ENCODE measurements at regions not wholly inside any gene's neighbourhood (a gene's known extent, or its start where the extent isn't known, plus 50 kb on each side); places are given as distances from the start of the nearest gene placed in this dataset.

DNA sequence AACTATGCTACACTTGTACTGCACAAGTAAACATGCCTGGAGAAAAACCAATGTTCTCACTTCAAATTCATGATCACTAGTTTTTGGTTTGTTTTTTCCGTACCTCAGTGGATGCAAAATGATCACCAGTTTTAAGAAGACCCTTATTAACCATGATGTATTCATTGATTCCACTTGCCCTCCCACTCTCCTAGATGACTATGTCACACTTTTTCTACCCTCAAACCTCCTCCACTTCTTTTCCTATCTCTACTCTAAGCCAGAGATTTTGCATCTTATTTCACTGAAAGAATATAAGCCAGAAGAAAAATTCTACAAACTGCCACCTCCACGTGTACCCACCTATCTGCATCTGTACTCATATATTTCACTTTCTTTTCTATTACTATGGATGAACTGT is 186.2 kb upstream of the NAMPT start:
- FAIRE-seq (no peak), DNase-seq (no peak)
- 73 to 83% (median 77%) methylated on average over 2 of the region's 2 CpGs for WGBS, 3 donors
- peaks cover 0 to 7% (median 3%) of the 10 kb centered on the region in 3 donors for H3K4me1 ChIP-seq (ENCODE audit: control insufficient read depth in 3 of 3, insufficient read depth in 2 of 3, low read depth in 1 of 3, low read length in 2 of 3)
- H3K4me3 ChIP-seq (ENCODE audit: low read depth in 1 of 3, low read length in 3 of 3): no peak overlapping the region
- H3K9me3 ChIP-seq (ENCODE audit: control insufficient read depth in 2 of 2, insufficient read depth in 1 of 2, low read depth in 1 of 2, low read length in 1 of 2): no peaks in the 10 kb centered on the region
- H3K36me3 ChIP-seq (ENCODE audit: control insufficient read depth in 3 of 3, insufficient read depth in 2 of 3, low read depth in 1 of 3, low read length in 3 of 3): no peaks in the 10 kb centered on the region
- H3K27me3 ChIP-seq (ENCODE audit: control insufficient read depth in 3 of 3, insufficient read depth in 3 of 3, low read length in 3 of 3): no peaks in the 10 kb centered on the region
- H3K27ac ChIP-seq (ENCODE audit: low read depth in 1 of 3, low read length in 2 of 3): no peak overlapping the region

GRCh38 chr7:106466867-106467266 is 182.1 kb upstream of the NAMPT start:
- H3K27ac ChIP-seq (ENCODE audit: low read depth in 1 of 3, low read length in 2 of 3): peak overlapping the region in 1 of 3 donors; percentile 38
- no peaks in the 10 kb centered on the region for H3K36me3 ChIP-seq (ENCODE audit: control insufficient read depth in 3 of 3, insufficient read depth in 2 of 3, low read depth in 1 of 3, low read length in 3 of 3)
- DNase-seq: peak; percentile 33 to 70
- peaks cover 0 to 7% (median 3%) of the 10 kb centered on the region in 3 donors for H3K4me1 ChIP-seq (ENCODE audit: control insufficient read depth in 3 of 3, insufficient read depth in 2 of 3, low read depth in 1 of 3, low read length in 2 of 3)
- no peaks in the 10 kb centered on the region for H3K27me3 ChIP-seq (ENCODE audit: control insufficient read depth in 3 of 3, insufficient read depth in 3 of 3, low read length in 3 of 3)
- H3K4me3 ChIP-seq (ENCODE audit: low read depth in 1 of 3, low read length in 3 of 3): no peak overlapping the region
- no peak for FAIRE-seq
- no peaks in the 10 kb centered on the region for H3K9me3 ChIP-seq (ENCODE audit: control insufficient read depth in 2 of 2, insufficient read depth in 1 of 2, low read depth in 1 of 2, low read length in 1 of 2)
- WGBS, 3 donors: 28 to 63% (median 39%) methylated on average over 5 of the region's 5 CpGs

DNA sequence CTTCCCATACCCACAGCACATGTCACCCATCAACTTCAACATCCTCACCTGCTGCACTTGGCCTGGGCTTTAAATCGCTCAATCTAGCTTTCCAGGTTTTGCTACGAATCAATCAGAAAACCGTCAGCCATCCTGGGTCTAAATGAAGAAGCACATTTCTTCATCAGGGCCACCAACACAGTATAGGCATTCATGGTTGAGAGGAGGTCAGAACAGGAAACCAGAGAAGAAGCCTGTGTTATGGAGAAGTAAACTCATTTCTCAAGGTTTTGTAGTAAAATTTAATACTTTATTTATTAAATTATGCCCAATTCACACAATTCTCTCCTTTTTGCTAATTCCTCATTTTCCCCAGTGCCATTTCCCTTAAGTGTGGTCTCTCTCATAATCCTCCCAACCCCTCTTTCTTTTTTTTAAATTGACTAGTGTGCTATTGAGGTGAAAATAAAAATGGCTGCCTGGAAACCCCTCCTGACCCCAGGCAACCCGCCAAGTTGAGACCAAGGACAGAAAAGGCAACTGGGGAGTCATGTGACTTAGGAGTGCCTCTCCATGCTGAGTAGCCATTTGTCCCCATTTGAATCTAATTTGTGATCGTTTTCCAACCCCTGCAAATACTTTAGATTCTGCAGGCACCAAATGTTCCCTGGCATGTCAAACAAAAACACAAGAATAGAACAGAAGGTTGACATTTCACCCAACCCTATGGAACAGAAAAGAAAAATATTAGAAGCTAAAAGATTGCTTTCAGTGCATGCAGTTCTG is 181.1 kb upstream of the NAMPT start:
- no peak for DNase-seq
- Histone ChIP-seq H3K36me3 (ENCODE audit: control insufficient read depth in 3 of 3, insufficient read depth in 2 of 3, low read depth in 1 of 3, low read length in 3 of 3) (no peaks in the 10 kb centered on the region), H3K4me3 (ENCODE audit: low read depth in 1 of 3, low read length in 3 of 3) (no peak overlapping the region), H3K4me1 (ENCODE audit: control insufficient read depth in 3 of 3, insufficient read depth in 2 of 3, low read depth in 1 of 3, low read length in 2 of 3) (peaks cover 0 to 7% (median 3%) of the 10 kb centered on the region in 3 donors), H3K27me3 (ENCODE audit: control insufficient read depth in 3 of 3, insufficient read depth in 3 of 3, low read length in 3 of 3) (no peaks in the 10 kb centered on the region), H3K27ac (ENCODE audit: low read depth in 1 of 3, low read length in 2 of 3) (peak overlapping the region in 1 of 3 donors; percentile 38), H3K9me3 (ENCODE audit: control insufficient read depth in 2 of 2, insufficient read depth in 1 of 2, low read depth in 1 of 2, low read length in 1 of 2) (no peaks in the 10 kb centered on the region)
- 82 to 89% (median 84%) methylated on average over 5 of the region's 5 CpGs for whole genome bisulfite sequencing, 3 donors
- FAIRE-seq: no peak

GRCh38 chr7:106464651-106465050 is 179.9 kb upstream of the NAMPT start:
- H3K4me3 ChIP-seq (ENCODE audit: low read depth in 1 of 3, low read length in 3 of 3): no peak overlapping the region
- no peak for DNase-seq
- H3K27me3 ChIP-seq (ENCODE audit: control insufficient read depth in 3 of 3, insufficient read depth in 3 of 3, low read length in 3 of 3): no peaks in the 10 kb centered on the region
- H3K27ac ChIP-seq (ENCODE audit: low read depth in 1 of 3, low read length in 2 of 3): no peak overlapping the region
- H3K9me3 ChIP-seq (ENCODE audit: control insufficient read depth in 2 of 2, insufficient read depth in 1 of 2, low read depth in 1 of 2, low read length in 1 of 2): peaks cover 0 to 9% of the 10 kb centered on the region in 2 donors
- 61 to 65% (median 64%) methylated on average over 2 of the region's 2 CpGs for WGBS, 3 donors
- no peak for FAIRE-seq
- no peaks in the 10 kb centered on the region for H3K36me3 ChIP-seq (ENCODE audit: control insufficient read depth in 3 of 3, insufficient read depth in 2 of 3, low read depth in 1 of 3, low read length in 3 of 3)
- peaks cover 0 to 7% (median 3%) of the 10 kb centered on the region in 3 donors for H3K4me1 ChIP-seq (ENCODE audit: control insufficient read depth in 3 of 3, insufficient read depth in 2 of 3, low read depth in 1 of 3, low read length in 2 of 3)

- Histone ChIP-seq H3K9me3 (ENCODE audit: control insufficient read depth in 2 of 2, insufficient read depth in 1 of 2, low read depth in 1 of 2, low read length in 1 of 2) (peaks cover 0 to 13% of the 10 kb centered on the region in 2 donors), H3K4me1 (ENCODE audit: control insufficient read depth in 3 of 3, insufficient read depth in 2 of 3, low read depth in 1 of 3, low read length in 2 of 3) (peaks cover 0 to 7% (median 3%) of the 10 kb centered on the region in 3 donors), H3K4me3 (ENCODE audit: low read depth in 1 of 3, low read length in 3 of 3) (no peak overlapping the region), H3K27ac (ENCODE audit: low read depth in 1 of 3, low read length in 2 of 3) (no peak overlapping the region), H3K27me3 (ENCODE audit: control insufficient read depth in 3 of 3, insufficient read depth in 3 of 3, low read length in 3 of 3) (no peaks in the 10 kb centered on the region), H3K36me3 (ENCODE audit: control insufficient read depth in 3 of 3, insufficient read depth in 2 of 3, low read depth in 1 of 3, low read length in 3 of 3) (no peaks in the 10 kb centered on the region)
- no peak for DNase-seq
- 76 to 86% (median 79%) methylated on average over 2 of the region's 2 CpGs for WGBS, 3 donors
- no peak for FAIRE-seq
Observed at GRCh38 chr7:106463851-106464611, 179.2 kb upstream of the NAMPT start.

- Histone ChIP-seq H3K9me3 (ENCODE audit: control insufficient read depth in 2 of 2, insufficient read depth in 1 of 2, low read depth in 1 of 2, low read length in 1 of 2) (peaks cover 0 to 13% of the 10 kb centered on the region in 2 donors), H3K27me3 (ENCODE audit: control insufficient read depth in 3 of 3, insufficient read depth in 3 of 3, low read length in 3 of 3) (no peaks in the 10 kb centered on the region), H3K27ac (ENCODE audit: low read depth in 1 of 3, low read length in 2 of 3) (no peak overlapping the region), H3K4me3 (ENCODE audit: low read depth in 1 of 3, low read length in 3 of 3) (no peak overlapping the region), H3K4me1 (ENCODE audit: control insufficient read depth in 3 of 3, insufficient read depth in 2 of 3, low read depth in 1 of 3, low read length in 2 of 3) (peaks cover 0 to 7% (median 3%) of the 10 kb centered on the region in 3 donors), H3K36me3 (ENCODE audit: control insufficient read depth in 3 of 3, insufficient read depth in 2 of 3, low read depth in 1 of 3, low read length in 3 of 3) (no peaks in the 10 kb centered on the region)
- FAIRE-seq (no peak), DNase-seq (no peak)
- 48 to 59% (median 57%) methylated on average over 3 of the region's 3 CpGs for WGBS, 3 donors
Observed at GRCh38 chr7:106462914-106463482, 178.2 kb upstream of the NAMPT start.

GRCh38 chr7:106462365-106462859 is 177.6 kb upstream of the NAMPT start:
- peak; percentile 54 to 68 for DNase-seq
- FAIRE-seq: no peak
- 23 to 32% (median 26%) methylated on average over 4 of the region's 4 CpGs for WGBS, 3 donors
- Histone ChIP-seq H3K27ac (ENCODE audit: low read depth in 1 of 3, low read length in 2 of 3) (no peak overlapping the region), H3K36me3 (ENCODE audit: control insufficient read depth in 3 of 3, insufficient read depth in 2 of 3, low read depth in 1 of 3, low read length in 3 of 3) (no peaks in the 10 kb centered on the region), H3K4me3 (ENCODE audit: low read depth in 1 of 3, low read length in 3 of 3) (no peak overlapping the region), H3K4me1 (ENCODE audit: control insufficient read depth in 3 of 3, insufficient read depth in 2 of 3, low read depth in 1 of 3, low read length in 2 of 3) (peaks cover 0 to 2% (median 0%) of the 10 kb centered on the region in 3 donors), H3K27me3 (ENCODE audit: control insufficient read depth in 3 of 3, insufficient read depth in 3 of 3, low read length in 3 of 3) (no peaks in the 10 kb centered on the region), H3K9me3 (ENCODE audit: control insufficient read depth in 2 of 2, insufficient read depth in 1 of 2, low read depth in 1 of 2, low read length in 1 of 2) (peaks cover 0 to 15% of the 10 kb centered on the region in 2 donors)

- H3K27ac ChIP-seq (ENCODE audit: low read depth in 1 of 3, low read length in 2 of 3): no peak overlapping the region
- no peaks in the 10 kb centered on the region for H3K4me1 ChIP-seq (ENCODE audit: control insufficient read depth in 3 of 3, insufficient read depth in 2 of 3, low read depth in 1 of 3, low read length in 2 of 3)
- WGBS, 3 donors: 47 to 79% (median 63%) methylated on average over 6 of the region's 6 CpGs
- H3K36me3 ChIP-seq (ENCODE audit: control insufficient read depth in 3 of 3, insufficient read depth in 2 of 3, low read depth in 1 of 3, low read length in 3 of 3): no peaks in the 10 kb centered on the region
- H3K27me3 ChIP-seq (ENCODE audit: control insufficient read depth in 3 of 3, insufficient read depth in 3 of 3, low read length in 3 of 3): no peaks in the 10 kb centered on the region
- peaks cover 0 to 17% of the 10 kb centered on the region in 2 donors for H3K9me3 ChIP-seq (ENCODE audit: control insufficient read depth in 2 of 2, insufficient read depth in 1 of 2, low read depth in 1 of 2, low read length in 1 of 2)
- no peak for FAIRE-seq
- DNase-seq: no peak
- no peak overlapping the region for H3K4me3 ChIP-seq (ENCODE audit: low read depth in 1 of 3, low read length in 3 of 3)
Observed at GRCh38 chr7:106460792-106461254, 176.0 kb upstream of the NAMPT start.
